B cell (primary cell): ENCODE measurements at regions not wholly inside any gene's neighbourhood (a gene's known extent, or its start where the extent isn't known, plus 50 kb on each side); places are given as distances from the start of the nearest gene placed in this dataset.

Experiments used
- ATAC-seq: fragments of 200-7000 bp; cut with Tn5 transposase; one replicate; pipeline ENCODE4 v1.10.0; 2021; ENCODE audit warnings: low read depth, mild to moderate bottlenecking, moderate number of reproducible peaks, moderate library complexity
- CTCF ChIA-PET: fragments of 350-600 bp; sonication (Branson Sonifier 250); formaldehyde crosslinking; loops from one replicate; lab custom pipeline; 2021; ENCODE audit warnings: antibody characterized with exemption, inconsistent platforms; lab: Charles Lee
- POLR2A ChIA-PET: fragments of 350-600 bp; sonication (Branson Sonifier 250); formaldehyde crosslinking; loops from one replicate; lab custom pipeline; 2021; ENCODE audit warnings: antibody characterized with exemption; lab: Charles Lee
- DNase-seq: peaks from one replicate; pipeline ENCODE4 v3.0.0; 2013
- H2AFZ ChIP-seq: 2 replicates; pipeline ENCODE4 v1.6.1; 2012; ENCODE audit warnings: mild to moderate bottlenecking, low read depth, low read length; ENCODE audit not compliant: insufficient read depth, poor library complexity, severe bottlenecking
- H3K27ac ChIP-seq, 2 donors: 1 replicate in 1 of 2; 2 replicates in 1 of 2; pipeline ENCODE4 v1.5.1; 2012 to 2013; ENCODE audit warnings: low read length in 2 of 2, mild to moderate bottlenecking in 2 of 2, moderate library complexity in 1 of 2
- H3K27me3 ChIP-seq, 4 experiments: fragments of 200-600 bp in 1 of 4; sonication (generic) in 1 of 4; replicated peaks in 1 of 4; 1 replicate in 2 of 4; 2 replicates in 2 of 4; pipeline versions ENCODE4 v1.6.1 to v1.7.0; 2013 to 2016; ENCODE audit warnings: low read length in 3 of 4, mild to moderate bottlenecking in 2 of 4, mixed read lengths in 1 of 4, moderate library complexity in 1 of 4; ENCODE audit not compliant: insufficient read depth in 4 of 4, control insufficient read depth in 3 of 4; ENCODE audit errors: control extremely low read depth in 1 of 4
- H3K36me3 ChIP-seq, 2 experiments: replicated peaks in 1 of 2; 1 replicate in 1 of 2; 2 replicates in 1 of 2; pipeline versions ENCODE4 v1.6.1 to v1.7.1; 2013; ENCODE audit warnings: low read length in 1 of 2; ENCODE audit not compliant: insufficient read depth in 2 of 2, control insufficient read depth in 1 of 2; ENCODE audit errors: control extremely low read depth in 1 of 2, extremely low read depth in 1 of 2
- H3K4me1 ChIP-seq, 2 donors: fragments of 200-600 bp in 1 of 2; sonication (generic) in 1 of 2; 1 replicate in 1 of 2; 2 replicates in 1 of 2; pipeline versions ENCODE4 v1.5.1 to v1.6.1; 2013 to 2017; ENCODE audit warnings: low read length in 2 of 2; ENCODE audit not compliant: control insufficient read depth in 2 of 2, insufficient read depth in 2 of 2
- H3K4me2 ChIP-seq: replicated peaks from 2 replicates; pipeline ENCODE3; 2012; ENCODE audit warnings: mild to moderate bottlenecking, low read depth, low read length; ENCODE audit not compliant: poor library complexity, severe bottlenecking
- H3K4me3 ChIP-seq, 5 experiments: fragments of 200-600 bp in 1 of 5; sonication (generic) in 1 of 5; 1 replicate in 3 of 5; 2 replicates in 2 of 5; pipeline versions ENCODE4 v1.5.1 to v1.7.0; 2011 to 2016; ENCODE audit warnings: low read length in 4 of 5, mild to moderate bottlenecking in 4 of 5, low read depth in 2 of 5, control low read depth in 1 of 5, moderate library complexity in 1 of 5; ENCODE audit not compliant: insufficient read depth in 1 of 5; ENCODE audit errors: control extremely low read depth in 1 of 5, extremely low read depth in 1 of 5
- H3K79me2 ChIP-seq: fragments of 200-600 bp; sonication (generic); one replicate; pipeline ENCODE4 v1.6.0; 2016; ENCODE audit warnings: low read length; ENCODE audit not compliant: control insufficient read depth, insufficient read depth
- H3K9ac ChIP-seq: fragments of 200-600 bp; sonication (generic); 2 replicates; pipeline ENCODE4 v1.6.1; 2017; ENCODE audit warnings: mild to moderate bottlenecking, low read length, moderate library complexity
- H3K9me3 ChIP-seq, 3 donors: one replicate each; pipeline versions ENCODE4 v1.6.1 to v1.7.1; 2013; ENCODE audit warnings: low read length in 2 of 3; ENCODE audit not compliant: control insufficient read depth in 2 of 3, insufficient read depth in 1 of 3; ENCODE audit errors: control extremely low read depth in 1 of 3
- H4K20me1 ChIP-seq: 2 replicates; pipeline ENCODE4 v1.6.0; 2012; ENCODE audit warnings: mild to moderate bottlenecking, low read length; ENCODE audit not compliant: insufficient read depth, control insufficient read depth, poor library complexity, severe bottlenecking
- H3K27ac Mint-ChIP-seq: one replicate; pipeline ENCODE4 v1.8.0; 2021; ENCODE audit warnings: mixed read lengths
- H3K27me3 Mint-ChIP-seq: one replicate; pipeline ENCODE4 v1.8.0; 2021; ENCODE audit warnings: mixed read lengths
- H3K4me1 Mint-ChIP-seq: one replicate; pipeline ENCODE4 v1.8.0; 2021; ENCODE audit warnings: mixed read lengths
- H3K4me3 Mint-ChIP-seq: one replicate; pipeline ENCODE4 v1.8.0; 2021; ENCODE audit warnings: mixed read lengths
- H3K9me3 Mint-ChIP-seq: one replicate; pipeline ENCODE4 v1.8.0; 2022; ENCODE audit warnings: mixed read lengths; ENCODE audit not compliant: insufficient read depth
- CTCF ChIP-seq: fragments of 200-600 bp; IDR thresholded peaks from one replicate; pipeline ENCODE4 v1.8.0; 2022; ENCODE audit warnings: antibody characterized with exemption, mild to moderate bottlenecking
- EZH2 ChIP-seq: IDR thresholded peaks from 2 replicates; pipeline ENCODE4 v1.6.1; 2012; ENCODE audit warnings: borderline replicate concordance, low read depth, mild to moderate bottlenecking, moderate library complexity, low read length; ENCODE audit not compliant: insufficient read depth, poor library complexity, severe bottlenecking
- WGBS: methylation state at CpG from one replicate; pipeline ENCODE4 v1.1.5; 2013; ENCODE audit warnings: missing lambda C conversion rate; ENCODE audit not compliant: insufficient coverage; 5-methylcytosine and 5-hydroxymethylcytosine counted together
- intact Hi-C: fragments of 100-400 bp; cut with micrococcal nuclease; formaldehyde crosslinking; loops from one replicate; pipeline ENCODE4 v1.10.0; 2022

- TF ChIP-seq EZH2 (no peak), CTCF (no peak)
- H3K27ac Mint-ChIP-seq, result no peak overlapping the region
- ATAC-seq, result no peak
- Histone ChIP-seq H2AFZ (no peak overlapping the region), H3K27ac (no peak overlapping the region), H4K20me1 (no peaks in the 10 kb centered on the region), H3K27me3 (no peaks in the 10 kb centered on the region), H3K4me3 (no peak overlapping the region), H3K4me1 (no peaks in the 10 kb centered on the region), H3K9ac (no peak overlapping the region), H3K79me2 (no peaks in the 10 kb centered on the region), H3K4me2 (no peak overlapping the region), H3K36me3 (no peaks in the 10 kb centered on the region), H3K9me3 (peaks cover 0 to 2% (median 0%) of the 10 kb centered on the region in 3 donors)
- H3K4me1 Mint-ChIP-seq, result no peaks in the 10 kb centered on the region
- POLR2A ChIA-PET, result no interaction called here
- intact Hi-C loops, result no loop called here
- 60% methylated on average over 1 of the region's 1 CpG for WGBS
- DNase-seq, result no peak
- no peak overlapping the region for H3K4me3 Mint-ChIP-seq
- CTCF ChIA-PET, result no interaction called here
- H3K9me3 Mint-ChIP-seq, result peaks cover 9% of the 10 kb centered on the region
- H3K27me3 Mint-ChIP-seq, result no peaks in the 10 kb centered on the region
These were observed 479.5 kb upstream of the AGA start for GRCh38 chr4:177921715-177922114.

- no peak overlapping the region for H3K27ac Mint-ChIP-seq
- DNase-seq (no peak), ATAC-seq (no peak)
- Histone ChIP-seq H3K27ac (no peak overlapping the region), H3K9ac (no peak overlapping the region), H3K4me3 (no peak overlapping the region), H4K20me1 (no peaks in the 10 kb centered on the region), H3K36me3 (no peaks in the 10 kb centered on the region), H3K9me3 (peaks cover 0 to 2% (median 0%) of the 10 kb centered on the region in 3 donors), H3K27me3 (no peaks in the 10 kb centered on the region), H3K4me1 (no peaks in the 10 kb centered on the region), H2AFZ (no peak overlapping the region), H3K4me2 (no peak overlapping the region), H3K79me2 (no peaks in the 10 kb centered on the region)
- no peaks in the 10 kb centered on the region for H3K27me3 Mint-ChIP-seq
- TF ChIP-seq EZH2 (no peak), CTCF (no peak)
- ChIA-PET POLR2A (no interaction called here), CTCF (no interaction called here)
- no peak overlapping the region for H3K4me3 Mint-ChIP-seq
- H3K4me1 Mint-ChIP-seq, result no peaks in the 10 kb centered on the region
- intact Hi-C loops, result no loop called here
- peaks cover 5% of the 10 kb centered on the region for H3K9me3 Mint-ChIP-seq
These were observed 481.7 kb upstream of the AGA start for GRCh38 chr4:177923888-177924287.
